NCI-H345 treated with DMSO at 0.1 percent for 48 hours (cell line): ENCODE measurements at regions not wholly inside any gene's neighbourhood (a gene's known extent, or its start where the extent isn't known, plus 50 kb on each side); places are given as distances from the start of the nearest gene placed in this dataset.

Source experiments
- DNase-seq: peaks from one replicate; lab custom pipeline; 2025; ENCODE audit not compliant: unreplicated experiment; lab: John Stamatoyannopoulos, UW

- DNase-seq = no peak
Measured at GRCh38 chr15:81612631-81613030, 238.6 kb upstream of the TMC3 start.

- no peak for DNase-seq
Measured at GRCh38 chr15:81611679-81612078, 237.7 kb upstream of the TMC3 start.

- no peak for DNase-seq
Measured at GRCh38 chr15:81608309-81608829, 234.4 kb upstream of the TMC3 start.

- DNase-seq = no peak
Measured at GRCh38 chr15:81604713-81605112, 230.7 kb upstream of the TMC3 start.

- no peak for DNase-seq
Measured at GRCh38 chr15:81596159-81596865, 222.3 kb upstream of the TMC3 start.

- DNase-seq = no peak
Measured at GRCh38 chr15:81595752-81596151, 221.7 kb upstream of the TMC3 start.

GRCh38 chr15:81589671-81590070 lies 215.7 kb upstream of the TMC3 start:
- DNase-seq = no peak

GRCh38 chr15:81575436-81576123 lies 201.6 kb upstream of the TMC3 start:
- DNase-seq = peak; percentile 75

- DNase-seq = peak; percentile 46
Measured at GRCh38 chr15:81573098-81573746, 199.2 kb upstream of the TMC3 start.

- no peak for DNase-seq
Measured at GRCh38 chr15:81572190-81572589, 198.2 kb upstream of the TMC3 start.

- DNase-seq = no peak
Measured at GRCh38 chr15:81569286-81570080, 195.5 kb upstream of the TMC3 start.

GRCh38 chr15:81567924-81568323 lies 193.9 kb upstream of the TMC3 start:
- DNase-seq = no peak

GRCh38 chr15:81562986-81563385 lies 189.0 kb upstream of the TMC3 start:
- no peak for DNase-seq

GRCh38 chr15:81560405-81560804 lies 186.4 kb upstream of the TMC3 start:
- DNase-seq = no peak

- no peak for DNase-seq
Measured at GRCh38 chr15:81558056-81558455, 184.0 kb upstream of the TMC3 start.

- DNase-seq = no peak
Measured at GRCh38 chr15:81555346-81555745, 181.3 kb upstream of the TMC3 start.

- DNase-seq = peak; percentile 0
Measured at GRCh38 chr15:81548365-81549130, 174.5 kb upstream of the TMC3 start.

- no peak for DNase-seq
Measured at GRCh38 chr15:81547521-81548132, 173.6 kb upstream of the TMC3 start.

GRCh38 chr15:81544385-81544784 lies 170.4 kb upstream of the TMC3 start:
- no peak for DNase-seq

- no peak for DNase-seq
Measured at GRCh38 chr15:81540909-81541308, 166.9 kb upstream of the TMC3 start.
